HEK293T (cell line): ENCODE measurements at regions not wholly inside any gene's neighbourhood (a gene's known extent, or its start where the extent isn't known, plus 50 kb on each side); places are given as distances from the start of the nearest gene placed in this dataset.

Source experiments
- CTCF ChIA-PET: fragments of 350-600 bp; formaldehyde crosslinking; extraction: SDS; loops from one replicate; lab custom pipeline; 2021; ENCODE audit warnings: antibody characterized with exemption, inconsistent platforms; lab: Yijun Ruan, JAX
- POLR2A ChIA-PET: fragments of 350-600 bp; formaldehyde crosslinking; extraction: SDS; loops from one replicate; lab custom pipeline; 2020; ENCODE audit warnings: antibody characterized with exemption, inconsistent platforms; lab: Yijun Ruan, JAX
- DNase-seq: peaks from one replicate; pipeline ENCODE4 v3.0.0; 2012; ENCODE audit warnings: mixed read lengths; ENCODE audit errors: extremely low spot score
- ARNT ChIP-seq: fragments of 450-650 bp; IDR thresholded peaks from 2 replicates; pipeline ENCODE4 v1.6.1; 2017; ENCODE audit warnings: mild to moderate bottlenecking
- BHLHE40 ChIP-seq: fragments of 450-650 bp; IDR thresholded peaks from 2 replicates; pipeline ENCODE4 v1.6.1; 2016; ENCODE audit warnings: mild to moderate bottlenecking, moderate library complexity, borderline replicate concordance
- CTBP1 ChIP-seq: fragments of 450-650 bp; IDR thresholded peaks from 2 replicates; pipeline ENCODE4 v1.6.1; 2016; ENCODE audit warnings: borderline replicate concordance
- ELF4 ChIP-seq: fragments of 450-650 bp; IDR thresholded peaks from 2 replicates; pipeline ENCODE4 v1.6.1; 2017; ENCODE audit warnings: antibody characterized with exemption
- FOXA1 ChIP-seq: fragments of 450-650 bp; IDR thresholded peaks from 2 replicates; pipeline ENCODE4 v1.6.1; 2016; ENCODE audit warnings: mild to moderate bottlenecking
- FOXK2 ChIP-seq: fragments of 450-650 bp; IDR thresholded peaks from 2 replicates; pipeline ENCODE4 v1.6.1; 2016; ENCODE audit warnings: mild to moderate bottlenecking
- FOXM1 ChIP-seq: fragments of 450-650 bp; IDR thresholded peaks from 2 replicates; pipeline ENCODE4 v1.6.1; 2017; ENCODE audit warnings: mild to moderate bottlenecking, borderline replicate concordance
- HDGF ChIP-seq: fragments of 450-650 bp; IDR thresholded peaks from 2 replicates; pipeline ENCODE4 v1.6.1; 2017; ENCODE audit warnings: antibody characterized with exemption, borderline replicate concordance
- L3MBTL2 ChIP-seq: fragments of 450-650 bp; conservative IDR thresholded peaks from 2 replicates; pipeline ENCODE4 v1.6.1; 2016; ENCODE audit warnings: mild to moderate bottlenecking
- LEF1 ChIP-seq: fragments of 450-650 bp; IDR thresholded peaks from 2 replicates; pipeline ENCODE4 v1.6.1; 2017; ENCODE audit warnings: mild to moderate bottlenecking, borderline replicate concordance
- NFRKB ChIP-seq: fragments of 450-650 bp; IDR thresholded peaks from 2 replicates; pipeline ENCODE4 v1.6.1; 2016; ENCODE audit warnings: mild to moderate bottlenecking, moderate library complexity
- SP1 ChIP-seq: fragments of 450-650 bp; IDR thresholded peaks from 2 replicates; pipeline ENCODE4 v1.6.1; 2017
- SUZ12 ChIP-seq: fragments of 450-650 bp; IDR thresholded peaks from 2 replicates; pipeline ENCODE4 v1.6.1; 2016; ENCODE audit warnings: mild to moderate bottlenecking
- TARDBP ChIP-seq: fragments of 450-650 bp; IDR thresholded peaks from 2 replicates; pipeline ENCODE4 v1.6.1; 2016
- ZNF384 ChIP-seq: fragments of 450-650 bp; IDR thresholded peaks from 2 replicates; pipeline ENCODE4 v1.6.1; 2016
- TF ChIP-seq, protein P1 (sequence below): fragments of 450-650 bp; IDR thresholded peaks from 2 replicates; pipeline ENCODE4 v1.6.1; 2016

DNA sequence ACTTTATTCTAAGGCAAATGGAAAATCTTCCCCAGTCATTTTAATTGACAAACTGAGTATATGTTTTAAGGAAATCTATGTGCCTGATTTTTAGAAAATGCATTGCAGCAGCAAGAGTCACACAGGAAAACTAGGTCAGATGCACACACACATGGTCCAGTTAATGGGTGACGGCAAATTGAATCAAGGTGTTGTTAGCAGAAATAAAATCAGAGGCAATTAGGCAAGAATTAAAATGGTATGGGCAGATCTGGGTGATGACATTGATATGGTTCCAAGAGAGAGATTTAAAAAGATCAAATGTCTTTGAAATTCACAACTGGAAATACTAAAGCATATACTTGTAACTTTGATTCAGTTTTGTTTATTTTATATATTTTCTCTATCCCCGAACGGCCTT, 174.2 kb upstream of the CDH19 start:
- DNase-seq, result no peak
- TF ChIP-seq LEF1 (no peak), FOXK2 (no peak)
- ChIA-PET CTCF (no interaction called here), POLR2A (no interaction called here)

DNA sequence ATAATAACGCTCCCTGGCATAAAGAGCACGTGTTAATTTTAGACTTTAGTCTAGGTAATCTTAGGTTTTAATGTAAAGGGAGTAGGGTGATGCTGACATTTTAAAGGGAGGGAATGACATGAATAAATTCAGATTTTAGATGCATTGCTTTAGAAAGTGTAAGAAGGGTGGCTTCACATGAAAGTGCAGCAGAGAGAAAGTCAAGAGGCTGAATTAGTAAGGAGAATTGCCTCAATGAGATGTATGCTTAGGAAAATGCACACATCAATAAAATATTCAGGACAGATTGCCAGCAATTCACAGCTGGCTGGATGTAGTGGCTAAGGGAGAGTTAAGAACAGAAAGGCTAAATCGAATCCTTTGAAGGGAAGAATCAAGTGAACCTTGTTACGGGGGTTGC, 165.5 kb upstream of the CDH19 start:
- DNase-seq, result no peak
- POLR2A ChIA-PET, result no interaction called here
- TF ChIP-seq LEF1 (no peak), HDGF (no peak), L3MBTL2 (no peak)
- TF ChIP-seq, protein P1, sequence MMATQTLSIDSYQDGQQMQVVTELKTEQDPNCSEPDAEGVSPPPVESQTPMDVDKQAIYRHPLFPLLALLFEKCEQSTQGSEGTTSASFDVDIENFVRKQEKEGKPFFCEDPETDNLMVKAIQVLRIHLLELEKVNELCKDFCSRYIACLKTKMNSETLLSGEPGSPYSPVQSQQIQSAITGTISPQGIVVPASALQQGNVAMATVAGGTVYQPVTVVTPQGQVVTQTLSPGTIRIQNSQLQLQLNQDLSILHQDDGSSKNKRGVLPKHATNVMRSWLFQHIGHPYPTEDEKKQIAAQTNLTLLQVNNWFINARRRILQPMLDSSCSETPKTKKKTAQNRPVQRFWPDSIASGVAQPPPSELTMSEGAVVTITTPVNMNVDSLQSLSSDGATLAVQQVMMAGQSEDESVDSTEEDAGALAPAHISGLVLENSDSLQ, result no peak
- CTCF ChIA-PET, result no interaction called here

DNA sequence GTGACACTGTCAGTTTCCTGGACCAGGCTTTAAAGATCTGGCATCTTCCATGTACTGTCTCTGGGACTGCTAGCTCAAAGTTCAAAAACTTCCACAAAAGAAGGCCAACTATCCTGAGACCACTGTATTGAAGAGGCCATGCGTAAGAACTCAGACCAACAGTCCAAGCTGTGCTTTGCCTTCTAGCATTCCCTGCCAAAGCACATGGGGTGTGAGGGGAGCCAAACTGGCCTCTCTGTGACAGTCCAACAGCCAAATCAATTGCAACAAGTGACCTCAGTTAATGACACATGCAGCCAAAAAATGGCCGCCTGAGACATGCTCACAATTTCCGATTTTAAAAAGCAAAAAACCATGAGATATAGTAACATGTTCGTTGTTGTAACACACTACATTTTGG, 160.3 kb upstream of the CDH19 start:
- CTCF ChIA-PET, result no interaction called here
- TF ChIP-seq NFRKB (no peak), ARNT (no peak), ELF4 (no peak), CTBP1 (no peak)
- no peak for DNase-seq
- POLR2A ChIA-PET, result no interaction called here

DNA sequence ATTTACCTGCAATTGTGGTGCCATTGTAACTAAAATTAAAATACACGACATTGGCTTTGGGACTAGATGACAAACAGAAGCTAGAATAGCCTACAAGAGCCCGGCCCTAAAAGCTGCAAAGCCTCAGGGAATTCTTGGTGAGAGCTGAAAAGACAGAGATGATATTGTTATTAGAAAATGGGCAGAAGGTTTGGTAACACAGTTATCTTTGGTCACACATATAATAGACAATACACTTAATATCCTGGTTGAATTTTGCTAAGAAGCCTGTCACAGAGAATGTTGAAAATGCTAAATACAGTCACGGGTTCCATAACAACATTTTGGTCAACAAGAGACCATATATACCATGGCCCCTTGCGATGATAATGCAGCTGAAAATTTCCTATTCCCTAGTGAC, 157.3 kb upstream of the CDH19 start:
- CTCF ChIA-PET, result no interaction called here
- DNase-seq, result no peak
- TF ChIP-seq, protein P1, result no peak
- TF ChIP-seq LEF1, result no peak
- TF ChIP-seq L3MBTL2, result no peak
- TF ChIP-seq SUZ12, result no peak
- no peak for TF ChIP-seq HDGF
- TF ChIP-seq CTBP1, result no peak
- TF ChIP-seq FOXM1, result no peak
- TF ChIP-seq FOXK2, result no peak
- no peak for TF ChIP-seq BHLHE40
- no peak for TF ChIP-seq ZNF384
- TF ChIP-seq FOXA1, result no peak
- no peak for TF ChIP-seq ARNT
- no peak for TF ChIP-seq SP1
- no peak for TF ChIP-seq TARDBP
- TF ChIP-seq NFRKB, result no peak
- TF ChIP-seq ELF4, result no peak
- POLR2A ChIA-PET, result no interaction called here

DNA sequence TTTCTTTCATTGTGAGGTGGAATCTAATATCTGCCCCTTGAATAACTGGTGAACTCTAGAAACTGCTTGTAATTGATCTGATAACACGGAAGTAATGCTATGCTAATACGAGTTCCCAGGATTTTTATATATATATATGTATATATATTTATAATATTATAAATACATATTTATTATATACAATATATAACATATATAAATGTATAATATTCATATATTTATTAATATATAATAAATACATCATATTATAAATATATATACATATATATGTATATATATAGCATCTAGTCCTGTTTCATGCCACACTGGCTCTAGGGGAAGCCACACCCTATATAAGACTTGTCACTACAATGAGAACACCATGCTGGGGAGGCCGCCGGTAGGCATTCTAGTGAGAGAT, 156.7 kb upstream of the CDH19 start:
- no peak for DNase-seq
- ChIA-PET CTCF (no interaction called here), POLR2A (no interaction called here)
- TF ChIP-seq FOXA1 (no peak), FOXM1 (no peak), NFRKB (no peak), LEF1 (no peak), L3MBTL2 (no peak), ARNT (no peak), FOXK2 (no peak), TARDBP (no peak), SP1 (no peak), SUZ12 (no peak), ELF4 (no peak), HDGF (no peak), ZNF384 (no peak), CTBP1 (no peak), BHLHE40 (no peak)
- TF ChIP-seq, protein P1, result no peak

DNA sequence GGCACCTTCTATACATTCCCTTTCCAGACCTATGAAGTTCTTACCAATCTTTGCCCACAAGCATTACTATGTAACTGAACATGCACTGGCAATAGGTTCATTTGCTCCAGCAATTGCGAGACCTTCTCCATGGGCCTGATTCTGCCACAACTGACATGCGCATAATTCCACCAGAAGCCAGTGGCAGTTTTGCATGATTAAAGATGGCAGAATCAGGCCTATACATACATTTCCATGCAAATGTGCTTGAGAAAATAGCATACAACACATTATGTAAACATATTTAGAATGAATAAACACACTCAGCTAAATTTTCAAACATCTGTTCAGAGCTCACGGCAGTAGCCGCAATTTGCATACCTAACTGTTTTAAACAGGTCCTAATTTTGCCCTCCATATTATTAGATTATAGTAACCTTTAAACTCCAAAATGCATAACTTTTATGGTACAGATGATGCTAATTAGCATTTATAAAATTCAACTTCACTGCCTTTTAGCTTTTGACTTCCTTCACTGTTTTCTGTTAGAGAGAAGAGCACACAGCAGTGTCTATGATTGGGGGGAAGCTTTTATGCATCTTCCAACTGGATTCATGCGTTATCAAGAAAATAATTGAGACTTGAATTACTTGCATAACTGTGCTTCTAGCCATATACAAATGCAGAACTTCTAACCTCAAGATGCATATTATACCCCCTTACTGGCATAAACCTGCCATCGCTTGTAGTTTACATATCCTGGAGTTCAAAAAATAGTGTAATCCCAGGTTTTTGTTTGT, 155.3 kb upstream of the CDH19 start:
- DNase-seq, result no peak
- TF ChIP-seq L3MBTL2, result no peak
- no peak for TF ChIP-seq FOXK2
- no peak for TF ChIP-seq HDGF
- TF ChIP-seq LEF1, result no peak
- no peak for TF ChIP-seq NFRKB
- no peak for TF ChIP-seq SP1
- no peak for TF ChIP-seq FOXA1
- no peak for TF ChIP-seq BHLHE40
- TF ChIP-seq FOXM1, result no peak
- TF ChIP-seq SUZ12, result no peak
- no peak for TF ChIP-seq TARDBP
- TF ChIP-seq ARNT, result no peak
- TF ChIP-seq ZNF384, result no peak
- TF ChIP-seq CTBP1, result no peak
- no peak for TF ChIP-seq ELF4
- TF ChIP-seq, protein P1, result no peak
- POLR2A ChIA-PET, result no interaction called here
- CTCF ChIA-PET, result no interaction called here
